SK-N-SH treated with all-trans-retinoic acid at 6 μM for 48 hours (cell line): ENCODE measurements at regions not wholly inside any gene's neighbourhood (a gene's known extent, or its start where the extent isn't known, plus 50 kb on each side); places are given as distances from the start of the nearest gene placed in this dataset.

Experiments used
- CREB5 ChIP-seq: fragments of 250-450 bp; sonication (Bioruptor Pico); IDR thresholded peaks from 2 replicates; pipeline ENCODE4 v1.5.1; 2020; ENCODE audit warnings: low read depth, mild to moderate bottlenecking, moderate library complexity
- POU6F1 ChIP-seq: fragments of 250-450 bp; sonication (Bioruptor Pico); IDR thresholded peaks from 2 replicates; pipeline ENCODE4 v1.8.0; 2021; ENCODE audit warnings: low read depth, mild to moderate bottlenecking, moderate library complexity, borderline replicate concordance
- SNAI2 ChIP-seq: fragments of 250-450 bp; sonication (Bioruptor Pico); IDR thresholded peaks from 2 replicates; pipeline ENCODE4 v1.5.0; 2020; ENCODE audit warnings: mild to moderate bottlenecking, moderate library complexity
- ZC3H10 ChIP-seq: fragments of 250-450 bp; sonication (Bioruptor Pico); IDR thresholded peaks from 2 replicates; pipeline ENCODE4 v1.5.1; 2021; ENCODE audit warnings: mild to moderate bottlenecking, moderate library complexity

DNA sequence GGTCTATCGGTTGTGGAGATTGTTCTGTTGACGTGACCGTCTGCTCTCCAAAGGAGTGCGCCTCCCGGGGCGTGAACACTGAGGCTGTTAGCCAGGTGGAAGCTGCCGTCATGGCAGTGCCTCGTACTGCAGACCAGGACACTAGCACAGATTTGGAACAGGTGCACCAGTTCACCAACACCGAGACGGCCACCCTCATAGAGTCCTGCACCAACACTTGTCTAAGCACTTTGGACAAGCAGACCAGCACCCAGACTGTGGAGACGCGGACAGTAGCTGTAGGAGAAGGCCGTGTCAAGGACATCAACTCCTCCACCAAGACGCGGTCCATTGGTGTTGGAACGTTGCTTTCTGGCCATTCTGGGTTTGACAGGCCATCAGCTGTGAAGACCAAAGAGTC lies 128.9 kb upstream of the DMRT1 start:
- TF ChIP-seq ZC3H10 (CRISPR knock-in tag) (no peak), POU6F1 (CRISPR knock-in tag) (no peak), SNAI2 (CRISPR knock-in tag) (no peak), CREB5 (no peak)
